GM06990 (cell line): ENCODE measurements at regions not wholly inside any gene's neighbourhood (a gene's known extent, or its start where the extent isn't known, plus 50 kb on each side); places are given as distances from the start of the nearest gene placed in this dataset.
"Not testable (repeated sequence)": the region's sequence is repeated elsewhere in the genome, so short reads cannot be mapped to it uniquely, and the experiment has no call there.

ENCODE experiments used
- DNase-seq: peaks from one replicate; pipeline ENCODE4 v3.0.0-alpha.2; 2011; ENCODE audit not compliant: insufficient read length; ENCODE audit errors: extremely low read depth
- H3K27me3 ChIP-seq: replicated peaks from 2 replicates; pipeline ENCODE4 v1.6.0; 2011; ENCODE audit warnings: low read length; ENCODE audit not compliant: control insufficient read depth, insufficient read depth
- H3K36me3 ChIP-seq: 2 replicates; pipeline ENCODE4 v1.5.1; 2011; ENCODE audit warnings: low read length; ENCODE audit not compliant: control insufficient read depth, insufficient read depth
- H3K4me3 ChIP-seq: replicated peaks from 2 replicates; pipeline ENCODE4 v1.5.1; 2011; ENCODE audit warnings: low read depth, mild to moderate bottlenecking, control low read depth, low read length
- CTCF ChIP-seq: IDR thresholded peaks from 2 replicates; pipeline ENCODE4 v1.5.1; 2011; ENCODE audit warnings: low read length, control low read depth, mild to moderate bottlenecking, inconsistent platforms; ENCODE audit not compliant: insufficient read depth, poor library complexity, severe bottlenecking

- no peak for TF ChIP-seq CTCF
- H3K27me3 ChIP-seq: no peaks in the 10 kb centered on the region
- no peaks in the 10 kb centered on the region for H3K36me3 ChIP-seq
- no peak for DNase-seq
- no peak overlapping the region for H3K4me3 ChIP-seq
Observed at GRCh38 chr3:103851793-103852192, 1417.0 kb downstream of the ZPLD1 start.

- Histone ChIP-seq H3K36me3 (no peaks in the 10 kb centered on the region), H3K27me3 (no peaks in the 10 kb centered on the region), H3K4me3 (no peak overlapping the region)
- TF ChIP-seq CTCF: no peak
- DNase-seq: no peak
Observed at GRCh38 chr3:103862415-103862814, 1427.6 kb downstream of the ZPLD1 start.

GRCh38 chr3:103863381-103863780 lies 1428.6 kb downstream of the ZPLD1 start:
- no peak for DNase-seq
- no peaks in the 10 kb centered on the region for H3K36me3 ChIP-seq
- TF ChIP-seq CTCF: no peak
- H3K4me3 ChIP-seq: no peak overlapping the region
- no peaks in the 10 kb centered on the region for H3K27me3 ChIP-seq

- Histone ChIP-seq H3K27me3 (no peaks in the 10 kb centered on the region), H3K4me3 (no peak overlapping the region), H3K36me3 (no peaks in the 10 kb centered on the region)
- no peak for TF ChIP-seq CTCF
- no peak for DNase-seq
Observed at GRCh38 chr3:103866113-103866512, 1431.3 kb downstream of the ZPLD1 start.

- Histone ChIP-seq H3K27me3 (no peaks in the 10 kb centered on the region), H3K4me3 (no peak overlapping the region), H3K36me3 (no peaks in the 10 kb centered on the region)
- no peak for DNase-seq
- no peak for TF ChIP-seq CTCF
Observed at GRCh38 chr3:103873021-103873420, 1438.2 kb downstream of the ZPLD1 start.

GRCh38 chr3:103873897-103874545 lies 1439.2 kb downstream of the ZPLD1 start:
- DNase-seq: no peak
- no peak for TF ChIP-seq CTCF
- no peak overlapping the region for H3K4me3 ChIP-seq
- no peaks in the 10 kb centered on the region for H3K36me3 ChIP-seq
- H3K27me3 ChIP-seq: no peaks in the 10 kb centered on the region

- not testable (repeated sequence) for H3K4me3 ChIP-seq, H3K27me3 ChIP-seq, DNase-seq
Observed at GRCh38 chr3:103881809-103882208, 1447.0 kb downstream of the ZPLD1 start.

More at GRCh38 chr3:103881809-103882208, 1447.0 kb downstream of the ZPLD1 start:
- not testable (repeated sequence) for H3K36me3 ChIP-seq
